WTC11 (cell line): ENCODE measurements at regions not wholly inside any gene's neighbourhood (a gene's known extent, or its start where the extent isn't known, plus 50 kb on each side); places are given as distances from the start of the nearest gene placed in this dataset.

Experiments used
- ATAC-seq: fragments of 200-7000 bp; cut with Tn5 transposase; 2 replicates; pipeline ENCODE4 v1.10.0; 2021; ENCODE audit warnings: mild to moderate bottlenecking, moderate library complexity
- CTCF ChIA-PET: fragments of 300-600 bp; sonication (Branson Sonifier 250); formaldehyde crosslinking; loops from one replicate; lab custom pipeline; 2021; ENCODE audit warnings: antibody characterized with exemption; lab: Charles Lee
- POLR2A ChIA-PET: fragments of 350-600 bp; sonication (Branson Sonifier 250); formaldehyde crosslinking; loops from one replicate; lab custom pipeline; 2021; ENCODE audit warnings: antibody characterized with exemption; lab: Charles Lee
- DNase-seq: peaks from one replicate; pipeline ENCODE4 v3.0.0; 2021; ENCODE audit warnings: low spot score
- H3K27ac Mint-ChIP-seq: 2 replicates; pipeline ENCODE4 v1.8.0; 2021; ENCODE audit warnings: mixed read lengths
- H3K27me3 Mint-ChIP-seq: 2 replicates; pipeline ENCODE4 v1.8.0; 2021; ENCODE audit warnings: low read depth, mild to moderate bottlenecking, moderate library complexity, mixed read lengths
- H3K36me3 Mint-ChIP-seq: 2 replicates; pipeline ENCODE4 v1.8.0; 2021; ENCODE audit warnings: mixed read lengths
- H3K4me1 Mint-ChIP-seq: 2 replicates; pipeline ENCODE4 v1.8.0; 2022; ENCODE audit warnings: mixed read lengths
- H3K4me3 Mint-ChIP-seq: 2 replicates; pipeline ENCODE4 v1.8.0; 2021; ENCODE audit warnings: mild to moderate bottlenecking, moderate library complexity, mixed read lengths
- H3K9me3 Mint-ChIP-seq: 2 replicates; pipeline ENCODE4 v1.8.0; 2021; ENCODE audit warnings: mixed read lengths
- FOXK1 ChIP-seq: sonication (generic); formaldehyde crosslinking; IDR thresholded peaks from 2 replicates; pipeline ENCODE4 v1.8.0; 2022; ENCODE audit warnings: mild to moderate bottlenecking, moderate library complexity, missing genetic modification reagents
- HMGA2 ChIP-seq: fragments of 250-450 bp; sonication (Bioruptor Pico); IDR thresholded peaks from 2 replicates; pipeline ENCODE4 v1.4.0; 2021; ENCODE audit warnings: mild to moderate bottlenecking, moderate library complexity
- NR2C2 ChIP-seq: sonication (generic); formaldehyde crosslinking; IDR thresholded peaks from 2 replicates; pipeline ENCODE4 v1.8.0; 2022; ENCODE audit warnings: mild to moderate bottlenecking, missing genetic modification reagents
- OVOL2 ChIP-seq: fragments of 250-450 bp; sonication (Bioruptor Pico); IDR thresholded peaks from 2 replicates; pipeline ENCODE4 v1.9.0; 2021; ENCODE audit warnings: mild to moderate bottlenecking, borderline replicate concordance
- ZNF317 ChIP-seq: sonication (generic); formaldehyde crosslinking; IDR thresholded peaks from 2 replicates; pipeline ENCODE4 v1.8.1; 2023; ENCODE audit warnings: low read depth, mild to moderate bottlenecking, moderate library complexity, missing genetic modification reagents, borderline replicate concordance
- ZNF416 ChIP-seq: fragments of 250-450 bp; sonication (Bioruptor Pico); IDR thresholded peaks from 2 replicates; pipeline ENCODE4 v1.9.0; 2021; ENCODE audit warnings: mild to moderate bottlenecking, inconsistent platforms
- ZNF671 ChIP-seq: fragments of 250-450 bp; sonication (Bioruptor Pico); IDR thresholded peaks from 2 replicates; pipeline ENCODE4 v1.8.0; 2021; ENCODE audit warnings: mild to moderate bottlenecking
- TF ChIP-seq, protein P1 (sequence below): sonication (generic); formaldehyde crosslinking; IDR thresholded peaks from 2 replicates; pipeline ENCODE4 v1.8.1; 2022; ENCODE audit warnings: mild to moderate bottlenecking, moderate library complexity, missing genetic modification reagents
- TF ChIP-seq, protein P2 (sequence below): sonication (generic); formaldehyde crosslinking; IDR thresholded peaks from 2 replicates; pipeline ENCODE4 v1.8.0; 2023; ENCODE audit warnings: missing genetic modification reagents, mild to moderate bottlenecking, borderline replicate concordance
- TF ChIP-seq, protein P3 (sequence below): sonication (generic); formaldehyde crosslinking; IDR thresholded peaks from 2 replicates; pipeline ENCODE4 v1.8.0; 2023; ENCODE audit warnings: mild to moderate bottlenecking, missing genetic modification reagents
- TF ChIP-seq, protein P4 (sequence below): fragments of 200-600 bp; IDR thresholded peaks from 2 replicates; pipeline ENCODE4 v1.8.0; 2022; ENCODE audit warnings: antibody characterized with exemption
- TF ChIP-seq, protein P5 (sequence below): sonication (generic); formaldehyde crosslinking; IDR thresholded peaks from 2 replicates; pipeline ENCODE4 v1.8.1; 2022; ENCODE audit warnings: missing genetic modification reagents, borderline replicate concordance
- TF ChIP-seq, protein P6 (sequence below): sonication (generic); formaldehyde crosslinking; IDR thresholded peaks from 2 replicates; pipeline ENCODE4 v1.8.1; 2023; ENCODE audit warnings: mild to moderate bottlenecking, missing genetic modification reagents, moderate library complexity

DNA sequence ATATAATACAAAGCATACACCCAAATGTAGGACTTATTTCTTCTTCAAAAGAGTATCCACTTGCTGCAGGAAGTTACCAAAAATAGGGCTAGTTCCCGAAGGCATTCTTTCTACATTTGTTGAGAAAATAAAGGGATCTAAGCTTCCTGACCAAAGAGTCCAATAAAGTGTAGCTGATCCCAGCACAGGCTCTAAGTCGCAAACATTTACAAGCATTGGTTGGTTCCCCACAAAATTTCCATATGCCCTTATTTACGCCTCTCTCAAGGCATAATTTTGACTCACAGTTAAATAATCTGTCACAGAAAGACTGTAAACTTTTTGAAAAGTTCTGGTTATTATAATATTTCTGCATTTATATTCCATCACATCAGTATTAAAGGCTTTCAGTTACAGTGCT, 1520.1 kb upstream of the ZEB2 start:
- CTCF ChIA-PET: interaction anchor here (0.8 kb wide), 1 partner anchor 661 kb away, joined by 4 read pairs; no protein-coding TSS in a partner anchor

More for the DNA sequence above, 1520.1 kb upstream of the ZEB2 start:
- DNase-seq (no peak), ATAC-seq (no peak)
- Mint-ChIP-seq H3K9me3 (no peaks in the 10 kb centered on the region), H3K27ac (no peak overlapping the region), H3K4me1 (peaks cover 21% of the 10 kb centered on the region)
- POLR2A ChIA-PET: no interaction called here
- TF ChIP-seq OVOL2 (CRISPR knock-in tag): no peak
- TF ChIP-seq, protein P1, sequence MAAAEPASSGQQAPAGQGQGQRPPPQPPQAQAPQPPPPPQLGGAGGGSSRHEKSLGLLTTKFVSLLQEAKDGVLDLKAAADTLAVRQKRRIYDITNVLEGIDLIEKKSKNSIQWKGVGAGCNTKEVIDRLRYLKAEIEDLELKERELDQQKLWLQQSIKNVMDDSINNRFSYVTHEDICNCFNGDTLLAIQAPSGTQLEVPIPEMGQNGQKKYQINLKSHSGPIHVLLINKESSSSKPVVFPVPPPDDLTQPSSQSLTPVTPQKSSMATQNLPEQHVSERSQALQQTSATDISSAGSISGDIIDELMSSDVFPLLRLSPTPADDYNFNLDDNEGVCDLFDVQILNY (CRISPR knock-in tag): no peak
- TF ChIP-seq, protein P2, sequence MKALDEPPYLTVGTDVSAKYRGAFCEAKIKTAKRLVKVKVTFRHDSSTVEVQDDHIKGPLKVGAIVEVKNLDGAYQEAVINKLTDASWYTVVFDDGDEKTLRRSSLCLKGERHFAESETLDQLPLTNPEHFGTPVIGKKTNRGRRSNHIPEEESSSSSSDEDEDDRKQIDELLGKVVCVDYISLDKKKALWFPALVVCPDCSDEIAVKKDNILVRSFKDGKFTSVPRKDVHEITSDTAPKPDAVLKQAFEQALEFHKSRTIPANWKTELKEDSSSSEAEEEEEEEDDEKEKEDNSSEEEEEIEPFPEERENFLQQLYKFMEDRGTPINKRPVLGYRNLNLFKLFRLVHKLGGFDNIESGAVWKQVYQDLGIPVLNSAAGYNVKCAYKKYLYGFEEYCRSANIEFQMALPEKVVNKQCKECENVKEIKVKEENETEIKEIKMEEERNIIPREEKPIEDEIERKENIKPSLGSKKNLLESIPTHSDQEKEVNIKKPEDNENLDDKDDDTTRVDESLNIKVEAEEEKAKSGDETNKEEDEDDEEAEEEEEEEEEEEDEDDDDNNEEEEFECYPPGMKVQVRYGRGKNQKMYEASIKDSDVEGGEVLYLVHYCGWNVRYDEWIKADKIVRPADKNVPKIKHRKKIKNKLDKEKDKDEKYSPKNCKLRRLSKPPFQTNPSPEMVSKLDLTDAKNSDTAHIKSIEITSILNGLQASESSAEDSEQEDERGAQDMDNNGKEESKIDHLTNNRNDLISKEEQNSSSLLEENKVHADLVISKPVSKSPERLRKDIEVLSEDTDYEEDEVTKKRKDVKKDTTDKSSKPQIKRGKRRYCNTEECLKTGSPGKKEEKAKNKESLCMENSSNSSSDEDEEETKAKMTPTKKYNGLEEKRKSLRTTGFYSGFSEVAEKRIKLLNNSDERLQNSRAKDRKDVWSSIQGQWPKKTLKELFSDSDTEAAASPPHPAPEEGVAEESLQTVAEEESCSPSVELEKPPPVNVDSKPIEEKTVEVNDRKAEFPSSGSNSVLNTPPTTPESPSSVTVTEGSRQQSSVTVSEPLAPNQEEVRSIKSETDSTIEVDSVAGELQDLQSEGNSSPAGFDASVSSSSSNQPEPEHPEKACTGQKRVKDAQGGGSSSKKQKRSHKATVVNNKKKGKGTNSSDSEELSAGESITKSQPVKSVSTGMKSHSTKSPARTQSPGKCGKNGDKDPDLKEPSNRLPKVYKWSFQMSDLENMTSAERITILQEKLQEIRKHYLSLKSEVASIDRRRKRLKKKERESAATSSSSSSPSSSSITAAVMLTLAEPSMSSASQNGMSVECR (CRISPR knock-in tag): no peak
- TF ChIP-seq, protein P3, sequence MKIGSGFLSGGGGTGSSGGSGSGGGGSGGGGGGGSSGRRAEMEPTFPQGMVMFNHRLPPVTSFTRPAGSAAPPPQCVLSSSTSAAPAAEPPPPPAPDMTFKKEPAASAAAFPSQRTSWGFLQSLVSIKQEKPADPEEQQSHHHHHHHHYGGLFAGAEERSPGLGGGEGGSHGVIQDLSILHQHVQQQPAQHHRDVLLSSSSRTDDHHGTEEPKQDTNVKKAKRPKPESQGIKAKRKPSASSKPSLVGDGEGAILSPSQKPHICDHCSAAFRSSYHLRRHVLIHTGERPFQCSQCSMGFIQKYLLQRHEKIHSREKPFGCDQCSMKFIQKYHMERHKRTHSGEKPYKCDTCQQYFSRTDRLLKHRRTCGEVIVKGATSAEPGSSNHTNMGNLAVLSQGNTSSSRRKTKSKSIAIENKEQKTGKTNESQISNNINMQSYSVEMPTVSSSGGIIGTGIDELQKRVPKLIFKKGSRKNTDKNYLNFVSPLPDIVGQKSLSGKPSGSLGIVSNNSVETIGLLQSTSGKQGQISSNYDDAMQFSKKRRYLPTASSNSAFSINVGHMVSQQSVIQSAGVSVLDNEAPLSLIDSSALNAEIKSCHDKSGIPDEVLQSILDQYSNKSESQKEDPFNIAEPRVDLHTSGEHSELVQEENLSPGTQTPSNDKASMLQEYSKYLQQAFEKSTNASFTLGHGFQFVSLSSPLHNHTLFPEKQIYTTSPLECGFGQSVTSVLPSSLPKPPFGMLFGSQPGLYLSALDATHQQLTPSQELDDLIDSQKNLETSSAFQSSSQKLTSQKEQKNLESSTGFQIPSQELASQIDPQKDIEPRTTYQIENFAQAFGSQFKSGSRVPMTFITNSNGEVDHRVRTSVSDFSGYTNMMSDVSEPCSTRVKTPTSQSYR (CRISPR knock-in tag): no peak
- TF ChIP-seq, protein P4, sequence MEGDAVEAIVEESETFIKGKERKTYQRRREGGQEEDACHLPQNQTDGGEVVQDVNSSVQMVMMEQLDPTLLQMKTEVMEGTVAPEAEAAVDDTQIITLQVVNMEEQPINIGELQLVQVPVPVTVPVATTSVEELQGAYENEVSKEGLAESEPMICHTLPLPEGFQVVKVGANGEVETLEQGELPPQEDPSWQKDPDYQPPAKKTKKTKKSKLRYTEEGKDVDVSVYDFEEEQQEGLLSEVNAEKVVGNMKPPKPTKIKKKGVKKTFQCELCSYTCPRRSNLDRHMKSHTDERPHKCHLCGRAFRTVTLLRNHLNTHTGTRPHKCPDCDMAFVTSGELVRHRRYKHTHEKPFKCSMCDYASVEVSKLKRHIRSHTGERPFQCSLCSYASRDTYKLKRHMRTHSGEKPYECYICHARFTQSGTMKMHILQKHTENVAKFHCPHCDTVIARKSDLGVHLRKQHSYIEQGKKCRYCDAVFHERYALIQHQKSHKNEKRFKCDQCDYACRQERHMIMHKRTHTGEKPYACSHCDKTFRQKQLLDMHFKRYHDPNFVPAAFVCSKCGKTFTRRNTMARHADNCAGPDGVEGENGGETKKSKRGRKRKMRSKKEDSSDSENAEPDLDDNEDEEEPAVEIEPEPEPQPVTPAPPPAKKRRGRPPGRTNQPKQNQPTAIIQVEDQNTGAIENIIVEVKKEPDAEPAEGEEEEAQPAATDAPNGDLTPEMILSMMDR: no peak
- no peak for TF ChIP-seq ZNF671 (CRISPR knock-in tag)
- TF ChIP-seq HMGA2: no peak
- TF ChIP-seq, protein P5, sequence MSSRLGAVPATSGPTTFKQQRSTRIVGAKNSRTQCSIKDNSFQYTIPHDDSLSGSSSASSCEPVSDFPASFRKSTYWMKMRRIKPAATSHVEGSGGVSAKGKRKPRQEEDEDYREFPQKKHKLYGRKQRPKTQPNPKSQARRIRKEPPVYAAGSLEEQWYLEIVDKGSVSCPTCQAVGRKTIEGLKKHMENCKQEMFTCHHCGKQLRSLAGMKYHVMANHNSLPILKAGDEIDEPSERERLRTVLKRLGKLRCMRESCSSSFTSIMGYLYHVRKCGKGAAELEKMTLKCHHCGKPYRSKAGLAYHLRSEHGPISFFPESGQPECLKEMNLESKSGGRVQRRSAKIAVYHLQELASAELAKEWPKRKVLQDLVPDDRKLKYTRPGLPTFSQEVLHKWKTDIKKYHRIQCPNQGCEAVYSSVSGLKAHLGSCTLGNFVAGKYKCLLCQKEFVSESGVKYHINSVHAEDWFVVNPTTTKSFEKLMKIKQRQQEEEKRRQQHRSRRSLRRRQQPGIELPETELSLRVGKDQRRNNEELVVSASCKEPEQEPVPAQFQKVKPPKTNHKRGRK: no peak
- no peak for TF ChIP-seq ZNF416 (CRISPR knock-in tag)
- no peak for TF ChIP-seq NR2C2 (CRISPR knock-in tag)
- no peak for TF ChIP-seq FOXK1 (CRISPR knock-in tag)
- TF ChIP-seq, protein P6, sequence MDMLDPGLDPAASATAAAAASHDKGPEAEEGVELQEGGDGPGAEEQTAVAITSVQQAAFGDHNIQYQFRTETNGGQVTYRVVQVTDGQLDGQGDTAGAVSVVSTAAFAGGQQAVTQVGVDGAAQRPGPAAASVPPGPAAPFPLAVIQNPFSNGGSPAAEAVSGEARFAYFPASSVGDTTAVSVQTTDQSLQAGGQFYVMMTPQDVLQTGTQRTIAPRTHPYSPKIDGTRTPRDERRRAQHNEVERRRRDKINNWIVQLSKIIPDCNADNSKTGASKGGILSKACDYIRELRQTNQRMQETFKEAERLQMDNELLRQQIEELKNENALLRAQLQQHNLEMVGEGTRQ (CRISPR knock-in tag): no peak
- no peak for TF ChIP-seq ZNF317
- TF ChIP-seq, all 79 proteins: peak for 0
- Mint-ChIP-seq H3K36me3 (no peaks in the 10 kb centered on the region), H3K4me3 (no peak overlapping the region), H3K27me3 (no peaks in the 10 kb centered on the region)
